AG09309 (cell line): ENCODE measurements at regions not wholly inside any gene's neighbourhood (a gene's known extent, or its start where the extent isn't known, plus 50 kb on each side); places are given as distances from the start of the nearest gene placed in this dataset.

Source experiments
- DNase-seq: peaks from one replicate; pipeline ENCODE4 v3.0.0-alpha.2; 2010; ENCODE audit warnings: low read depth
- H3K4me3 ChIP-seq: 2 replicates; pipeline ENCODE4 v1.5.1; 2011; ENCODE audit warnings: mild to moderate bottlenecking, low read depth, low read length, moderate library complexity; ENCODE audit not compliant: control insufficient read depth
- CTCF ChIP-seq: IDR thresholded peaks from 2 replicates; pipeline ENCODE4 v1.5.1; 2011; ENCODE audit warnings: mild to moderate bottlenecking, low read depth, low read length, inconsistent platforms; ENCODE audit not compliant: insufficient read depth, control insufficient read depth; ENCODE audit errors: missing control alignments

DNA sequence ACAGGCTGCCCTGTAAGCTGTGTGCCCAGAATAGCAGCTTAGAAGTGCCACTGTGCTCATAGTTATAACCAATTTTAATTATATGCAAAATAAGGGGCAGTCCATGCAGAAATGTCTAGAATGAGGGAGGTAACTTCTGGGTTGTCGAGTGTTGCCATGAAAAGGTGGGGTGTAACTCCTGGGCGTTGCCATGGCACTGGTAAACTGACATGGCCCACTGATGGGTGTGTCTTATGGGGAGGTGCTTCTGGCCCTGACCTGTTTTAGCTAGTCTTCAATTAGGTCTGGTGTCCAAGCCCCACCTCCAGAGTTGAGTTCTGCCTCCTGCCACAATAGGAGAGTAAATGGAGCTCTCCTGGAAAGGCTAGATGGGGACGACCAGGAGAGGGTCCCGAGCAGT, 120.6 kb downstream of the SALL1 start:
- no peak for TF ChIP-seq CTCF
- no peak overlapping the region for H3K4me3 ChIP-seq
- DNase-seq = no peak

DNA sequence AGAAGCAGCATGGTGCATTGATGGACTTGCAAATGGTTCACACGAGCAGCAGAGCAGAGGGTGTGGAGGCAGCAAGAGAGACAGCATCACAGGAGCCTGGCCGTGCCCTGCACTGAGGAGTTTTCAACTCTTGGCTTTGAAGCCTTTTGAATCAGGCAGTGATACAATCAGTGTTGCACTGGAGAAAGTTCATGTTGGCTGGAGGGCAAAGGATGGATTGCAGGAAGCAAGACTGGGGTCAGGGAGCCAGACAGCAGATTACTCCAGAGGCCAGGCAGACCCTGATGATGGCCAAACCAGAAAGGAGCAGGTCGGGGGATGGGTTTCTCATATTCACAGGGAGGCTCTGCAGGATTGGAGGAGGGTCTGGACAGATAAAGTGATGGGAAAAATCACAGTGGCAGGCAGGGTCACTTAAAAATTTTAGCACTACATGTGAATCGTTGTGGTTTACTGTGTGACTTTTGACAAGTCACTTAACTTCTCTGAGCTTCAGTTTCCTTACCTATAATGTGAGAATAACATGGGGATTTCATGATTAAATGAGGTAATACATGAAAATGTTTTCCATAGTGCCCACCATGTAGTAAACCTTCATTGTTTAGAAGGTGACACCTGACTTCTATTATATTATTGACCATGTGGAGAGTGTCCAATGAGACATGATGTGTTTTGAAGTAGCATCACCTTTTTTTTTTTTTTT, 125.3 kb downstream of the SALL1 start:
- DNase-seq = no peak
- H3K4me3 ChIP-seq = no peak overlapping the region
- TF ChIP-seq CTCF = no peak

DNA sequence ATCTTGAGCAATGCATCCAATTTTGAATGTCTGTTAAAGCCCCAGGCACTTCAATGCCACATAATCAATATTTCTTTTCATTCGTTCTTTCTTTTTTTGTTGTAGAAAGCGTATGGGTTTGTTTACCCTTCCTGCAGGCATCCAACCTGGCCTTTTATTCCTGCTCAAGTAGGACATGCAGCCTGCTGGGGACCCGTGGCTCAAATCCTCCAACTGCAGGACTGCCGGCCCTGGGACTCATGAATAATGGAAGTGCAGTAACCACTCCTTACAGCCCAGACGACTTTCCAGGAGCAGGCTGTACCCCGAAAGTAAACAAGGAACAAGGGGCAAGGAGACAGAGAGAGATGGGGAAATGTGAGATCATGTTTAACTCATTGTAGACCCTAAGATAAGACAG, 126.4 kb downstream of the SALL1 start:
- H3K4me3 ChIP-seq = no peak overlapping the region
- TF ChIP-seq CTCF = no peak
- DNase-seq = no peak

GRCh38 chr16:51022955-51023354, 128.1 kb downstream of the SALL1 start:
- DNase-seq = no peak
- no peak for TF ChIP-seq CTCF
- H3K4me3 ChIP-seq = no peak overlapping the region

GRCh38 chr16:51019617-51020016, 131.5 kb downstream of the SALL1 start:
- H3K4me3 ChIP-seq = no peak overlapping the region
- no peak for TF ChIP-seq CTCF
- DNase-seq = no peak

GRCh38 chr16:51017969-51018368, 133.1 kb downstream of the SALL1 start:
- no peak for TF ChIP-seq CTCF
- no peak overlapping the region for H3K4me3 ChIP-seq
- DNase-seq = no peak
